GM18498 (cell line): ENCODE measurements at regions not wholly inside any gene's neighbourhood (a gene's known extent, or its start where the extent isn't known, plus 50 kb on each side); places are given as distances from the start of the nearest gene placed in this dataset.
A peak's percentile ranks its signal among the peaks of the same experiment; 100 is the strongest.

Experiments
- ATAC-seq: cut with Tn5 transposase; IDR thresholded peaks from one replicate; pipeline ENCODE4 v1.9.1; 2021; ENCODE audit warnings: mild to moderate bottlenecking, moderate library complexity; ENCODE audit not compliant: unreplicated experiment

DNA sequence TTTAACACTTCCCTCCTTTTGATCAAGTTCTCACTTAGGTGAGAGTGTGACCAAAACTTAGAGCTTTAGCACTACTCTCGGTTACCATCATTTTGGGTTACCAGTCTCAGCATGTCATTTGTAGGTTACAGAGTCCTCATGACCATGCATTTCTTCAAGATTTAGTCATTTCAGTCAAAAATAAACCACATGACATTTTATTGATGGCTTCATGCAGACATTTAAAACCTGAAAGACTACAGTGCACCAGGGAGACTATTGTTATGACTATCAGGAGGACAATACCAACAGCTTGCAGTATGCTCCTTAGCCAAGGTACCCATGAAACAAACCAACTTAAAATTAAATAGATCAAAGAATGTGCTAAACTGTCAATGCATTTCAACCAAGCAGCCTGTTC is 498.1 kb upstream of the FSTL5 start:
- ATAC-seq, result peak; percentile 55

- ATAC-seq, result no peak
These were observed 495.9 kb upstream of the FSTL5 start for GRCh38 chr4:162659716-162660115.

GRCh38 chr4:162657966-162658365 is 494.2 kb upstream of the FSTL5 start:
- no peak for ATAC-seq

GRCh38 chr4:162650166-162650565 is 486.4 kb upstream of the FSTL5 start:
- no peak for ATAC-seq

DNA sequence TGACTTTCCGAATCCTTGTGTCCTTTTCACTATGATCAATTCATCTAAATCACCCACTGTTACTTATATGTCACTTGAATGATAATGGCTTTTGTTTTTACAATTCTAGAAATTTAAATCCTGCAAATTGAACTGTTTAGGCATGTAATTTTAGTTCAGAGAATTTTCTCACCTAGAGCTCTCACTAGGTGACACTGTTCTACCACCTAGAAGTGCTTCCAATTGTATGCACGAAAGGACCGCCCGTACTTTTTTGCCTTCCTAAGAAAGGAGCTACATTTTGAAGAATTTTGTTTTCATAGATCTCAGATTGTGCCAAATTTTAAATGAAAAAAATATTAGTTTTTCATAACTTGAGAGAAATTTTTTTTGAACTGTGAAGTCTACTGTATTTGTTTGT is 481.6 kb upstream of the FSTL5 start:
- no peak for ATAC-seq

DNA sequence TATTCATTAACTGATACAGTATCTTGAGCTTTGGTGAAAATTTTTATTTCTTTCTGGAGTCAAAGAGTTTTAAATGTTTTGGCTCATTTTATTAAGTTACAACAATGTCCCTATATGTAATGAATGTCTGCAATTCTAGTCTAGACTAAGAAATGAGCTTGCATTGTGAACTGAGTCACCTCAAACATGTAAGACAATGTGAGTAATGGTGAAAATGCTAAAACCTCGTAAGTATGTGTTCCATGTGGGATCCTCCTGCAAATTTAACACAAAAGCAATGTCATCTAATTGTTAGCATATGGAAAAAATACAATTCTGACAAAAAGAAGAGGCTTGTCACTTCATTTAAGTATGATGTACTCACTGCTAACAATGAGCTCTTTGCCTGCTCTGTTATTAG is 480.5 kb upstream of the FSTL5 start:
- no peak for ATAC-seq

- ATAC-seq, result no peak
These were observed 476.4 kb upstream of the FSTL5 start for GRCh38 chr4:162640152-162640551.

- no peak for ATAC-seq
These were observed 470.6 kb upstream of the FSTL5 start for GRCh38 chr4:162634390-162634789.

DNA sequence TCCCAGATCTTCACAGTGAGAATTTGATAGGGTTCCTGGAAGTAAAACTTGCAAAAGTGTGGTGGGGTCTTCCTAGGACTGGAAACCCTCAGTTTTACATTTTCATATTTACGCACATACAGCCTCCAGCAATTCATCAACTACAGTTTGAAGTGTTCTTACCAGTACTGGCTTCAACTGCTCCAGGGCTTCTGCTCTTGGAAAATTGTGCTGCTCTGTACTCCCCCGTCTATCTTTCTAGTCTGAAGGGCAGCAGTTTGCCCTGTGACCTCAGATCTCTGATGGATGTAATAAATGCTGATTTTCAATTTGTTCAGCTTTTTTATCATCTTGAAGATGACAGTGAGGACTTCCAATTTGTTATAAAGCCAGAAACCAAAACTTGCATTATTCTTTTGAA is 458.9 kb upstream of the FSTL5 start:
- no peak for ATAC-seq

- ATAC-seq, result no peak
These were observed 446.3 kb upstream of the FSTL5 start for GRCh38 chr4:162610116-162610515.

GRCh38 chr4:162586266-162586665 is 422.5 kb upstream of the FSTL5 start:
- ATAC-seq, result no peak

- no peak for ATAC-seq
These were observed 418.4 kb upstream of the FSTL5 start for GRCh38 chr4:162582180-162582579.

DNA sequence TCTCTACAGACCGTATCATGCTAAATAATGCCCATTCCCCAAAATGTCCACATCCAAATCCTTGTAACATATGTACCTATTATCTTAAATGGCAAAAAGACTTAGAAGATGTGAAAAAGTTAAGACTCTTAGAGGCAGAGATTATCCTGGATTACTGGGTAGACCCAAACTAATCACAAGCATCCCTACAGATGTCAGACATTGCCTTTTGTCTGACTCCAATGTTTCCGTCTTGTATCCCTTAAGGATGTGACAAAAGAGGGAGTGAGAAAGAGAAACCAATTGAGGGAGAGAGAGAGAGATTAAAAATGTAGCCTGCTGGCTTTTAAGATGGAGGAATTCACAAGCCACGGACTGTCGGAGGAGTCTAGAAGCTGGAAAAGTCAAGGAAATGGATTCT is 401.9 kb upstream of the FSTL5 start:
- ATAC-seq, result no peak

DNA sequence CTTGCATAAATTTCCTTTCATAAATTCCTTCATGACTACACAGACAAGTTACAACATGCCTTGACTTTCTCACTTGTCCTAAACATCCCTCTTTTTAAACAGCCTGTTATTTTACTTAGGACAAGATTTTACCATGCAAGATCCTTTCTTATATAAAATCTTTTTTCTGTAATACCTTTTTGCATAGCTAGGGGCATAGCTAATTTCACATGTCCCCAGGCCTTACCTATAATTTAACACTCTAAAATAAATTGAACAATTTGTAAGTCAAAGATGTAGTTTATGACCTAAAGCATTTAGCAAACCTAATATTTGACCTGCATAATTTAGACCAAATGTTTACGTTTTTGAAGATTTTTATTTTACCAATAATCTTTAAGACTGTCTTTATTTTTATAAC is 396.3 kb upstream of the FSTL5 start:
- ATAC-seq, result no peak

- ATAC-seq, result no peak
These were observed 393.8 kb upstream of the FSTL5 start for GRCh38 chr4:162557516-162558106.

- no peak for ATAC-seq
These were observed 371.3 kb upstream of the FSTL5 start for GRCh38 chr4:162535121-162535520.

GRCh38 chr4:162523171-162523570 is 359.4 kb upstream of the FSTL5 start:
- ATAC-seq, result no peak

- no peak for ATAC-seq
These were observed 358.9 kb upstream of the FSTL5 start for GRCh38 chr4:162522724-162523123.

DNA sequence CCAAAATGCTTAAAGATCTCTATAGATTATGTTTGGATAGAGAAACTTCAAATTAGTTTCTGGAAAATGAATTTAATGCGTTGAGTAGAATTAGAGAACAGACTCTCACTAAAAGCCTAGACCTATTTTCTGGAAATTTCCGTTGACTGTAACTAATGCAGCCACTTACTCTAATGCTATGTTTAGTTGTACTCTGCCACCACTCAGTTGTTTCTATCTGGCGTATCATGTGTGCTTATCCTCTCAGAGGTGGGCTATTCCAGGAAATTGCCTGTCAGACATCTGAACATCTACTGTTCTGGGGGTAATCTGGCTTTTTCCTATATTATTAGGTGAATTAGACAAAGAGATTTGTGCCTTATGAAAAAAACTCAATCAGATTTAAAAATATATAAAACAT is 347.1 kb upstream of the FSTL5 start:
- ATAC-seq, result no peak

DNA sequence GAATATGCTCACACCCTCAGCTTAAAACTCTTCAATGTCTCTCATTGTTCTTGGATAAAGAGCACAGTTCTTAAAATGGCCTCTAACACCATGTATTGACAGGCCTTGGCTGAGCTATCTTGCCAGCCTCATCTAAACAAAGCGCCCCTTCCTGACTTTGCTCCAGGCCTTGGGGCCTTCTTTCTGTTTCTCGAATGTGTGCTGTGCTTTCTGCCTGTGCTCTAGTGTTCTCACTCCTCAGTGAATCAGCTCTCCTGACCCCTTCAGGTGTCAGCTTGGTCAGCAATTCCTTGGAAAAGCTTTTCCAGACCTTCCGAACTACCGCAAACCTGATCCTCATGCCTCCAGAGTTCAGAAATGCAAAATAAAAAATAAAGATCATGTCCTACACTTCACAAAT is 346.3 kb upstream of the FSTL5 start:
- no peak for ATAC-seq

DNA sequence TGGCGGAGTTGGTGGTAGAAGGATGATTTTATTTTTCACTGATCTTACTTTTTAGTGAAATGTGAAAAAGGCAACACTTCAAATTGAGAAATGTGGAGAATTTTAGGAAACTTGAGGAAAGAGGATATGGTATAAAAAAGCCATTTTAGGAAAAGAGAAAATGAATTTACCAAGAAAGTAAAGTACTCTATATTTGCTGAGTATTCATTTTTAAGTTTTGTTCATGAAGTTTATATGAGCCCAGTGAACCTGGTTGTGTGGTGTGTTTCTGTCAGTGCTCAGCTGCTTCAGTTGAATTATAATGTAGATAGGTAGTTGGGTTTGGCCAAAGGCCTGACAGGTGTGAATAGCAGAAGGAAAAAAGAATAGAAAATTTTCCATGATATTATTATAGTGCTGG is 345.5 kb upstream of the FSTL5 start:
- ATAC-seq, result no peak

GRCh38 chr4:162506253-162506652 is 342.5 kb upstream of the FSTL5 start:
- no peak for ATAC-seq

DNA sequence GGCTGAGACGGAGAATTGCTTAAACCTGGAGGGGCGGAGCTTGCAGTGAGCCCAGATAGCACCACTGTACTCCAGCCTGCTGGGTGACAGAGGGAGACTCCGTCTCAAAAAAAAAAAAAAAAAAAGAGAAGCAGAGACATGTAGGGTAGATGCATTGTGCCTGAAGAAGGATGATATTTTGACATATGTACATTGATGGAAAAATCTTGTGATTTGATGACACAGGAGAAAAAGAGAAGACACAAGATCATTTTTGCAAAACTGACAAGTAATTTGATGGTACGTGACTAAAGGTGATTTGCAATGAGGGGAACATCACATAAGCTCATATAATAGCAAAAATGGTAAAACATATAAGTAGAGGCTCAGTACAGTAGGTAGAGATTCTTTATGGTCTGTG is 340.1 kb upstream of the FSTL5 start:
- ATAC-seq, result no peak

DNA sequence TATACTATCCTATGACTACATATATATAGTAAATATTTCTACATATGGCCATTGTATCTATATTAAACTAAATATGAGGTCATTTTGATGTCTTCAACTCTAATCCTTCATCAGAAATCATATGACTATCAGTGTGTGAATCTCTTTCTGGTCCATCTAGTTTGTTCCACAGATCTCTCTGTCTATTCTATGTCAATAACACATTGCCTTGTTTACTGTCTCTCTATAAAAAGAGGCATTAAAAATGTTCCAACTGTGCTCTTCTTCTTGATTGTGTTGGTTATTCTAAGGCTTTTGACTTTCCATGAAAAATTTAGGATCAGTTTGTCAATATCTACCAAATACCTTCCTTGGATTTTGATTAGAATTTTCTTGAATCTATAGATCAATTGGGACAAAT is 338.3 kb upstream of the FSTL5 start:
- no peak for ATAC-seq
